SH-SY5Y (cell line): ENCODE measurements at regions not wholly inside any gene's neighbourhood (a gene's known extent, or its start where the extent isn't known, plus 50 kb on each side); places are given as distances from the start of the nearest gene placed in this dataset.

Experiments
- GATA2 ChIP-seq: IDR thresholded peaks from 2 replicates; pipeline ENCODE4 v1.6.1; 2011; ENCODE audit warnings: mild to moderate bottlenecking, low read depth, low read length
- GATA3 ChIP-seq: IDR thresholded peaks from 2 replicates; pipeline ENCODE4 v1.6.1; 2011; ENCODE audit warnings: low read depth, mild to moderate bottlenecking, low read length, moderate library complexity

DNA sequence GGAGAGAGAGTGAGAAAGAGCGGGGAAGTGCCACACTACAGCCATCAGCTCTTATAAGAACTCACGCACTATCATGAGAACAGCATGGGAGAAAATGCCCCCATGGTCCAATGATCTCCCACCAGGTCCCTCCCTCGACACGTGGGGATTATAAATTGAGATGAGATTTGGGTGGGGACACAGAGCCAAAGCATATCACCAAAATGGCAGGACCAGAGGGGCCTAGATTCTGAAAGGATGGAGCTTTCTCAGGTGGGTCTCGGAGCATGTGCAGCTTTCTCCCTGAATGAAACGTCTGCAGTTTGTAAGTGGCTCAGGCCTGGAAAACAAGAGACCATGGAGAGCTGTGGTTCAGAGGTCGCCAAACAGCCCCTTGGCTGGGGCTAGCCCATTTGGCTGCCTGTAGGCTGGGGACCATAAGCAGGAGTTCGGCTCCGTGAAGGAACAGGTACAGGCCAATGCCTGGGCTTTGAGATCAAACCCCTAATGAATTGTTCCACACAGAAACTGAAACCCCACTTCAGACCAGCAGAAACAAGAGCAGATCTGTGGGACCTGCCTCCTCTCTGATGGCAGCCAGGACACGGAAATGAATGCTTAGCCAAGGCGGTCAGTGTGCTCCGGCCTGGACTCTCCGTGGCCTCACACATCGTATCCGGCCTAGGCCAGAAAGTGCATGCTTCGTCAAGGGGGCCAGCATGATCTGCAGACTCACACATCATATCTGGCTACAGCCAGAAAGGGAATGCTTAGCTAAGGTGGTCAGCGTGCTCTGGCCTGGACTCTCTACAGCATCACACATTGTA is 111.2 kb upstream of the TMEM18 start:
- TF ChIP-seq GATA3 (no peak), GATA2 (no peak)
